Osteoblast (primary cell): ENCODE measurements at regions not wholly inside any gene's neighbourhood (a gene's known extent, or its start where the extent isn't known, plus 50 kb on each side); places are given as distances from the start of the nearest gene placed in this dataset.

ENCODE experiments used
- DNase-seq: peaks from one replicate; pipeline ENCODE4 v3.0.0; 2011; ENCODE audit warnings: low spot score, mixed read lengths; ENCODE audit not compliant: insufficient read length; ENCODE audit errors: missing footprints
- H2AFZ ChIP-seq: 2 replicates; pipeline ENCODE4 v1.6.0; 2011; ENCODE audit warnings: mild to moderate bottlenecking, low read length
- H3K27ac ChIP-seq: 2 replicates; pipeline ENCODE4 v1.5.1; 2011; ENCODE audit warnings: mild to moderate bottlenecking, low read depth, low read length, moderate library complexity
- H3K27me3 ChIP-seq: 2 replicates; pipeline ENCODE4 v1.6.0; 2012; ENCODE audit warnings: mild to moderate bottlenecking, control low read depth, inconsistent platforms, low read length, moderate library complexity; ENCODE audit not compliant: insufficient read depth
- H3K36me3 ChIP-seq: 2 replicates; pipeline ENCODE4 v1.5.1; 2011; ENCODE audit warnings: mild to moderate bottlenecking, low read length, control low read depth, moderate library complexity; ENCODE audit not compliant: insufficient read depth
- H3K4me1 ChIP-seq: 2 replicates; pipeline ENCODE4 v1.5.1; 2011; ENCODE audit warnings: mild to moderate bottlenecking, low read length, control low read depth, moderate library complexity; ENCODE audit not compliant: insufficient read depth
- H3K4me2 ChIP-seq: 2 replicates; pipeline ENCODE4 v1.6.0; 2011; ENCODE audit warnings: mild to moderate bottlenecking, low read length; ENCODE audit not compliant: insufficient read depth
- H3K4me3 ChIP-seq: fragments of 200-600 bp; sonication (generic); 3 replicates; pipeline ENCODE4 v1.5.1; 2012; ENCODE audit warnings: mild to moderate bottlenecking, low read length, inconsistent platforms; ENCODE audit not compliant: insufficient read depth
- H3K79me2 ChIP-seq: 2 replicates; pipeline ENCODE4 v1.6.0; 2012; ENCODE audit warnings: mild to moderate bottlenecking, low read length, control low read depth, inconsistent platforms; ENCODE audit not compliant: insufficient read depth
- H3K9me3 ChIP-seq: 2 replicates; pipeline ENCODE4 v1.5.1; 2011; ENCODE audit warnings: low read depth, low read length, control low read depth
- H4K20me1 ChIP-seq: 2 replicates; pipeline ENCODE4 v1.6.0; 2012; ENCODE audit warnings: mild to moderate bottlenecking, low read length, control low read depth; ENCODE audit not compliant: insufficient read depth
- TF ChIP-seq, protein P1 (sequence below): IDR thresholded peaks from 2 replicates; pipeline ENCODE4 v1.5.1; 2011; ENCODE audit warnings: mild to moderate bottlenecking, low read depth, low read length, moderate library complexity; ENCODE audit errors: extremely low read depth

DNA sequence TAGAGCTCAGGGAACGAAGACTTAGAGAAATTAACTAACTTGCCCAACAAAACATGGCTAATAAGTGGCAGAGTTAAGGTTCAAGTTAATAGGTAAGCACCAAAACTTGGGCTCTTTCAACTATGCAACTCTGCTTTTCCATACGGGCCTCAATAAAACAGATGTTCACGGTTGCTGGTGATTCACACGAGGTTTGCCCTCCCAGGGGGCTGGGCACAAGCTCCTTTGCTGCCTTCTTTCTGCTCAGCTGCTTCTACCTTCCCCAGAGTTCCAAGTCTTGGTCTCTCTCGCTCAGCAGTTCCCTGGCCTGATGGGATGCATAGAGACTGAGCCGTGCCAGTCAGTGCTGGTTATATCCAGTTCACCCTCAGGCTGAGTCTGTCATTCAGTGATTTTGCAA, 217.9 kb downstream of the SREK1 start:
- no peaks in the 10 kb centered on the region for H4K20me1 ChIP-seq

DNA sequence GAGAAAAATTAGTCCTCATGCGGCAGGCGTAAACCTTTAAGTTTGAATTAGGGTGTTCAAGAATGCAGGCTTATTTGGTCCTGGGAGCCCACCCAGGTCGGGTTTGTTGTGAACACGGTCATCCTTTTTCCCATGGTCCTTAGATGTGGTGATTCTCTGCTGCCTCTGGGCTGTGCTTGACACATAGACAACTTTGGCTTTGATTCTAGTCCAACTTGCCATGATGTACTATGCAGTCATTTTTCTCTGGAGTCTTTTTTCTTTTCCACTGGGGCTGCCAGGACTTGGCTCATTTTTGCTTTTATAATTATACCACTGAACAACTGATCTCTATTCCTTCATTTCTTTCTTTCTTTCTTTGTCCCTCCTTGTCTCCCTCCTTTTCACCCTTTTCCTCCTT, 218.6 kb downstream of the SREK1 start:
- H3K27ac ChIP-seq = no peak overlapping the region
- peaks cover 8% of the 10 kb centered on the region for H3K27me3 ChIP-seq
- no peak overlapping the region for H3K4me3 ChIP-seq
- H3K4me2 ChIP-seq = no peak overlapping the region
- no peak for DNase-seq
- H3K9me3 ChIP-seq = no peaks in the 10 kb centered on the region
- H2AFZ ChIP-seq = no peak overlapping the region
- TF ChIP-seq, protein P1, sequence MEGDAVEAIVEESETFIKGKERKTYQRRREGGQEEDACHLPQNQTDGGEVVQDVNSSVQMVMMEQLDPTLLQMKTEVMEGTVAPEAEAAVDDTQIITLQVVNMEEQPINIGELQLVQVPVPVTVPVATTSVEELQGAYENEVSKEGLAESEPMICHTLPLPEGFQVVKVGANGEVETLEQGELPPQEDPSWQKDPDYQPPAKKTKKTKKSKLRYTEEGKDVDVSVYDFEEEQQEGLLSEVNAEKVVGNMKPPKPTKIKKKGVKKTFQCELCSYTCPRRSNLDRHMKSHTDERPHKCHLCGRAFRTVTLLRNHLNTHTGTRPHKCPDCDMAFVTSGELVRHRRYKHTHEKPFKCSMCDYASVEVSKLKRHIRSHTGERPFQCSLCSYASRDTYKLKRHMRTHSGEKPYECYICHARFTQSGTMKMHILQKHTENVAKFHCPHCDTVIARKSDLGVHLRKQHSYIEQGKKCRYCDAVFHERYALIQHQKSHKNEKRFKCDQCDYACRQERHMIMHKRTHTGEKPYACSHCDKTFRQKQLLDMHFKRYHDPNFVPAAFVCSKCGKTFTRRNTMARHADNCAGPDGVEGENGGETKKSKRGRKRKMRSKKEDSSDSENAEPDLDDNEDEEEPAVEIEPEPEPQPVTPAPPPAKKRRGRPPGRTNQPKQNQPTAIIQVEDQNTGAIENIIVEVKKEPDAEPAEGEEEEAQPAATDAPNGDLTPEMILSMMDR = no peak
- H3K4me1 ChIP-seq = no peaks in the 10 kb centered on the region
- H3K79me2 ChIP-seq = no peaks in the 10 kb centered on the region
- H4K20me1 ChIP-seq = no peaks in the 10 kb centered on the region
- H3K36me3 ChIP-seq = no peaks in the 10 kb centered on the region

More for the DNA sequence above, 217.9 kb downstream of the SREK1 start:
- H3K4me3 ChIP-seq = no peak overlapping the region
- TF ChIP-seq, protein P1 = no peak
- H3K27me3 ChIP-seq = peaks cover 8% of the 10 kb centered on the region
- no peak for DNase-seq
- H3K4me1 ChIP-seq = no peaks in the 10 kb centered on the region
- H3K27ac ChIP-seq = no peak overlapping the region
- H2AFZ ChIP-seq = no peak overlapping the region
- H3K36me3 ChIP-seq = no peaks in the 10 kb centered on the region
- H3K9me3 ChIP-seq = no peaks in the 10 kb centered on the region
- no peaks in the 10 kb centered on the region for H3K79me2 ChIP-seq
- no peak overlapping the region for H3K4me2 ChIP-seq

DNA sequence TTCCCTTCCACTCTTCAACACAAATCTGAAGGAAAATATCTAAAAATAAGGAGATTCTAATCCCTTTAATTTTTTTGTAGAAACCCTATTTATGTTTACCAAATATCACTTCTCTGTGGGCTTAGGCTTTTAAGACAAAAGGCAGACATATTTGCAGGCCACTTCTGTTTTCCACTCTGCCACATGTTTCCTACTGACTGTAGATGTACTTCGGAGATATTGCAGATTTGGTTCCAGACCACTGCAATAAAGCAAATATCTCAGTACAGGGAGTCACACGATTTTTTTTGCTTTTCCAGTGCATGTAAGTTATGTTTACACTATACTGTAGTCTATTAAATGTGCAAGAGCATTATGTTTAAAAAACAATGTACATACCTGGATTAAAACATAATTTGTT, 219.0 kb downstream of the SREK1 start:
- no peaks in the 10 kb centered on the region for H3K4me1 ChIP-seq
- no peaks in the 10 kb centered on the region for H4K20me1 ChIP-seq
- no peaks in the 10 kb centered on the region for H3K9me3 ChIP-seq
- H3K27me3 ChIP-seq = peaks cover 8% of the 10 kb centered on the region
- no peak overlapping the region for H3K4me3 ChIP-seq
- no peaks in the 10 kb centered on the region for H3K79me2 ChIP-seq
- no peak overlapping the region for H3K4me2 ChIP-seq
- no peak overlapping the region for H2AFZ ChIP-seq
- no peak overlapping the region for H3K27ac ChIP-seq
- TF ChIP-seq, protein P1 = no peak
- no peaks in the 10 kb centered on the region for H3K36me3 ChIP-seq
- no peak for DNase-seq

DNA sequence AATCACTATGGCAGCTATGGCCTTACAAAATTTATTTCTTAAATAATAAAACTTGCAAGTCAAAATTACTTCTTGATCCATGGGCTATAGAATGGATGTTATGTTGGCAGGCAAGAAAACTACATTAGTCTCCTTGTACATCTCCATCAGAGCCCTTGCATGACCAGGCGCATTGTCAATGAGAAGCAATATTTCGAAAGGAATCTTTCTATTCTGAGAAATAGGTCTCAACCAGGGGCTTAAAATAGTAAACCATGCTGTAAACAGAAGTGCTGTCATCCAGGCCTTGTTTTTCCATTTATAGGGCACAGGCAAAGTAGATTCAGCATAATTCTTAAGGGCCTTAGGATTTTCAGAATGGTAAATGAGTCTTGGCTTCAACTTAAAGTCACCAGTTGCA, 220.1 kb downstream of the SREK1 start:
- no peaks in the 10 kb centered on the region for H4K20me1 ChIP-seq
- no peak overlapping the region for H2AFZ ChIP-seq
- H3K4me3 ChIP-seq = no peak overlapping the region
- DNase-seq = no peak
- H3K79me2 ChIP-seq = no peaks in the 10 kb centered on the region
- TF ChIP-seq, protein P1 = no peak
- peaks cover 8% of the 10 kb centered on the region for H3K27me3 ChIP-seq
- H3K9me3 ChIP-seq = no peaks in the 10 kb centered on the region
- no peaks in the 10 kb centered on the region for H3K36me3 ChIP-seq
- no peaks in the 10 kb centered on the region for H3K4me1 ChIP-seq
- H3K27ac ChIP-seq = no peak overlapping the region
- no peak overlapping the region for H3K4me2 ChIP-seq
